GM18861 (cell line): ENCODE measurements at regions not wholly inside any gene's neighbourhood (a gene's known extent, or its start where the extent isn't known, plus 50 kb on each side); places are given as distances from the start of the nearest gene placed in this dataset.

Experiments used
- ATAC-seq: cut with Tn5 transposase; IDR thresholded peaks from one replicate; pipeline ENCODE4 v1.9.1; 2021; ENCODE audit not compliant: unreplicated experiment

DNA sequence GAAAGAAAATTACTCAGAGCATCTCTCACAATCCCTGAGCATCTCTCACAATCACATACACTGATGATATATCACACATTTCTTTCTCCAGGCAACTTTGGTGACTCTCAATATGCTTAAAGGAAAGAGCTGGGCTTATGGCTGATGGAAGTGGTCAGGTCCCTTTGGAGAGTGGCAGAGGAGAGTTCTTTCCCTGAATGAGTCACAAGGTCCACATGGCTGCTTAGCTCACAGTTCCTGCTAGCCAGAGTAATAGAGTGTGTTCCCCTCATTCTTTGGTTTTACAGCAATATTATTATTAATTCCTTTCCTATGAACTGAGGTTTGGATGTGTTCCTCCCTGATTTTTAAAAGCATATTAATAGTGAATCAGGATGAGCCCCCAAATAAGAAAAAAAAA is 287.4 kb downstream of the C7orf25 start:
- no peak for ATAC-seq

DNA sequence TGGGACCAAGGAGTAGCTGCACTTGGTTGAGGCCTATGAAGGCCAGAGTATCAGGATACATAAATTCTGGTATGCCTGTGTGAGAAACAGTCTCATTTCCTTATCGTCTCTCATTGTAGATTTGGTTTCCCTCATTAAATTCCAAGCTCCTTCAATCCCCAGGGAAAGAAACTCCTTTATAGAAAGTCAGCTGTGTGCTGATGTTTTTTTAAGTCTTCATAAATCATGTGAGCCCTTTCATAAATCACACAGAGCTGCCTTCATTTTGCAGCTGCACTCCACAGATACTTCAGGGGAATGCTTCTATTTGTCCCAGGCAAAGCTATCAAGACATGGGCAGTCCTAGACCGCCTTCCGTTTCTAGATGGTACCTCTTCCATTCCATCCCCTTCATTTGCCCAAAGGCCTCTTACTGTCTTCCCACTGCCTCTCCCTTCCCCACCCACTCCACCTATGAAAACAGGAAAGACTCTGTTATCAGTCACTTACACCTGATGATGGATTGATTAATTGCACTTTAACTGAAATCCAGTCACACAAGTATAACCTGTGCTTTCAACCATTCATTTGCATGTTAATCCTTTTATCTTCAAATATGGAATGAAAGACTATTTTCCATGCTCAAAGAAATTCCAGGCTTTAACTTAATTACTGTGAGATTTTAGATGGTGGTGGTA is 290.2 kb downstream of the C7orf25 start:
- ATAC-seq: no peak

DNA sequence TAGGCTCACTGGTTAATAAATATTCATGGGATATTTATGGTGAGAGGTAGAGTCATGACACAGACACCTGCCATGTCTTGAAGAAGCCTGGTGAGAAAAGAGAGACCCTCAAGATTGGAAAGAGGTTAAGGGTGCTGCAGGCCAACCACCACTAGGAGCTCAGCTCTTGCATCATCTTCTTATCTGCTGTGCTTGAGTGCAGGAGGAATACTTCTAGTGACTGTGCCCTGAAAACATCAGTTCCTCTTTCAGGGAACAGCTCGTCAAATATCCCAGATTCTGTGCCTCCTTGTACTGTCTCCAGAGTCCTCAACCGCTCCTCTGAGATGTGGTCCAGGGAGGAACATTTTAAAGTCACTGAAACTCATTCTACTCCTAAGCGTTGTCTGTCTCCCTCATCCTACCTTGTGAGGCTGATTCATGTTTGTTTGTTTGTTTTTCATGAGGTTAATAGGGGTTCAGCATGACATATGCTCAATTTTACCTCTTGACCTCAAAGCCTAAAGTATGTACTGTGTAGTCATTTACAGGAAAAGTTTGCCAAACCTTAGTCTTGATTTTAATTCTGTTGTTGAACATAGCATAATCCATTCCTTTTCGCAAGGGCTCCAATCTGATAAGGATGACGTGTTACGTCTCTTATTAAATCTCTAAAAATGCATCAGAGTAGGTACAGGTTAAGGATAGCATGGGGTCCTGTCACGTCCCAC is 293.1 kb downstream of the C7orf25 start:
- ATAC-seq: no peak

DNA sequence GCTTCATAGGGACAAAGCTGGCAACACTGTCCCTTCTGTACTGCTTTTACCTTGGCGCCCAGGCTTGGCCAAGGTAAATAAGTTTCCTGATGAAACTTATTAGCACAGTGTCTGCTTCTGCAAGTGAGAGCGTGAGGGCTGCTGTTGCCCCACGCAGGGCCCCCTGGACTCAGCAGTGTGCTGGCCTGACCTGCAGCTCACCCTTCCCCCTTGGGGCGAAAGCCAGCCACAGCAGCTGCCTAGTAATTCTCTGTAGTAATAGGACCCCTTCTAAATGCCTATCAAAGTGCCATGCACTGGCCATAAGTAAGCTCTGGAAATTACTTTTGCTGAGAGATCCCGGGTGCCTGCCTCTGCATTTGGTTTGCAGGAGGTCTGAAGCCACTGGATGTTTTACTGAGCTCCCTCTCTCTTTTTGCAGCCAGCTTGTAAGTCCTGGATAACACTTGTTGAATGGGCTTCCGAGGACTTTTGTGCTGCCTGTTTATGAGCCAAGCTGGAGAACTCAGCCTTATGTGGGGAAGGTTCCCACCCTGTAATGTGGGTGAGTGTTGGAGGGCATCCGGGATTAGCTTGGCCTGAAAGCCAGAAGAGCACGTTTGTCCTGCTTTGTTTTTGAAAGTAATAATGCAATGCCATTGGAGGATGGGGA is 293.9 kb downstream of the C7orf25 start:
- no peak for ATAC-seq

DNA sequence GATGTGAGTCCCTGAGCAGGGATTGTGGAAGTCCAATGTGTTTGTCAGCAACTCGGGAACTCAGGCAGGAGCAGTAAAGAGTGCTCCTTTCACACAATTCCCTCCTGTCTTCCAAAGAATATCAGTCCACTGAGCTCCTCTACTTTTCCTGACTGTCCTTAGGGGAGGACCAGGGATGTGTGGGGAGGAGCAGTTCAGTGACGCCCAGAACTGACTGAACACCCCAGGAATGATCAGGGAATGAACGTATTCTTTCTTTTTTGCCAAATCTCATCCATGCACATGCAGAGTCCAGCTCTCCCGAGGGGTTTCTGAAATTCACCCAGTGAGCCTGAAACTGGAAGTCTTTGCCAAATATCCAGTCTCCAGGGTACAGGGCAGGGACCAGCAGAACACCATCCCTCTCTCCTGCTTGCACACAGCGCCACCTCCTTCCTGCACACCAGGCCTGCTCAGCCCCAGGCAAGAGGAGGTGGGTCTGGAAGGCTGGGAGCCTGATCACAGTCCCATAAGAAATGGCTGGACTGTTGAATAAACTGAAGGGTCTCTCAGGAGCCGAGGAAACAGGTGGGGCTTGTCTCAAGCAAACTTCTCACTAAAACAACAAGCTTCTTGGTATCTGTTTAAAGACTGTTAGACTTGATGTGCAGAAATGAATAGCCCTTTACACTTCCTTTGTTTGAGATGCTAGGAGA is 294.7 kb downstream of the C7orf25 start:
- ATAC-seq: no peak

DNA sequence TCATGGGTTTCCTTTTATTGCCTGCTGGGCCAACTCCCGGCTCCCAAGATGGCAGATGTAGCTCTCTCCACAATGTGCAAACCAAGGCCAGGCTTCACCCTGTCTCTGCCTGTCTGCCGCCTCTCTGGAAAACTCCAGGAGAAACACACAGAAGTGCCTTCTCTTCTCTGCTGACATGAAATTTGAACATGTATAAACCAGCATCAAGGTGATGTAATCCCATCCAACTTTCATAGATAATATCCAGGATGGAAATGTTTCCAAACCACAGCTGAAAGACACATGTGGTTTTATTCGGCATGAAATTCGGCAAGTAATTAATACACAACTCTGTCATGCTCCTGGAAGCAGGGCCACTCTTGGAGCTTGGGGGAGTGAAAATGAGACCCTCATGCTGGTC is 297.2 kb downstream of the C7orf25 start:
- no peak for ATAC-seq

DNA sequence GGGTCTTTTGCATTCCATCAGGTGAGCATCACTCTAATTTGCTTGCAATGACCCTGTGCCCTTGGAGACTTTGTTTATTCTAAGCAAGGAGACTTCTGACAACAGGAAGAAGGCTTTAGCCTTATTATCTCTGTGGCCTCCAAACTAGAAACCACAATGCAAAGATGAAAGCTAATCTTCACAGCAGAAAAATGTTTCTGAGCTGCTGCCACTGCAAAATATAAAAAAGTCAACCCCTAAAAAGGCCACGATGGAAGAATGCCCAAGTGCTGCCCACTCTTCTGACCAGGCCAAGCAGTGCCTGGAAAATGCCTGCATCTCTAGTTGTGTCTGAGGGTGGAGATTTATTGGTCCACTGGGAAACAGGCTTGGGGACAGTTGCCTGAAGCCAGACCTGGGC is 299.9 kb downstream of the C7orf25 start:
- no peak for ATAC-seq

DNA sequence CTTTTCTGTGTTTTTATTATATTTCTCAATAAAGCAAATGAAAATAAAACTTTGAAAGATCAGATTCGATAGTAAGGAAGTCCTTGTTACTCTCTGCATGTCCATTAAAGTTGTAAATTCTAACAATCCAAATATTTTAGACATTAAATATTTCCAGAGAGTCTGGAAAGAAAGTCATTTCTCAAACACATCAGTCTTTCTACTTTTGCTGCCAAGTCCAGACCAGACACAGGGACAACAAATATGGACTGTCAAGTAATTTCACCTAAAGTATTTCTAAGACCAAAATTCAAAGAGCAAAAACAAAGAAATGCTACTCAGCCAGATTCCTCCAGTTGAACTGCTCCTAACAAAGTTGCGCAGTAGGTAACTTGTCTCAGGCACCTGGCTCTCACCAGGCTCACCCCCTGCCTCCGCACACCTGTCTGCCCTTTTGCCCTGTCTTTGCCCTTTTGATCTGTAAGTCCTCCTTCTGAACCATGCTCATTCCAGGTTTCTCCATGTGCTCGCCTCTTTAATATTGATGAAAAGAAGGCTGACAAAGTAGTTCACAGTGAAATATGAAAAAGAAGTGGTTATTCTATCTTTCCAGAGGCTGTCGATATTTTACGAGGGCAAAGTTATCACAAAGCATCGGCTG is 300.5 kb downstream of the C7orf25 start:
- ATAC-seq: no peak

DNA sequence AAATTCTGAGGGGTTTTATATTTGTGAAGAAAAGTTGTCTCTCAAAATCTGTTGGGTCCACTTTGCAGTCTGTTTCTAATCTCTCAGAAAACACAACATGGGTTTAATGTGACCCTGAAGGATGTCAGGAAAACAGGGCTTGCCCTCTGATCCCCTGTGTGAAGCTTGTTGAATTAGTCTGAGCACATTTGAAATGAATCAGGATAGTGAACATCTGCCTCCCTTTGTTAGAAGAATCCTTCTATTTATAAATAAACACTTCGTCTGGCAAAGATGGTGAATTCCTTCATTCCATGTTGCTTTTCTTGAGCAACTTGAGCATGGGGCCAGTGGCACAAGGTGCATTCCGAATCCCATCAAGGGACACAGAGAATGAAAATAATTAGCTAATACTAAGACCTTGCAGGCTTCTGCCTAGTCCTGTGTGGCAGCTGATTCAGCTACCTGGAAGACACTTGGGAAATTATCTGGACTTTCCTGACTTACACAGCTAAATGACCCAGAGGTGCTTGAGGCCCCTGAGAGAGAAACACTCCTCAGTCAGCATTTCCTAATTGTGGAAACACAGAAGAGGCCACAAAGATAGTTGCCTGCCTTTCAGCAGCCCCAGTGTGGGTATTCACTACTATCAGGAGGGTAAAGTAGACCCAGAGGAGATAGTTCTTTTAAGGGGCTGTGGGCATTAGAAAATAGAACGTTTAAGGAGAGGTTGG is 305.5 kb downstream of the C7orf25 start:
- ATAC-seq: no peak

DNA sequence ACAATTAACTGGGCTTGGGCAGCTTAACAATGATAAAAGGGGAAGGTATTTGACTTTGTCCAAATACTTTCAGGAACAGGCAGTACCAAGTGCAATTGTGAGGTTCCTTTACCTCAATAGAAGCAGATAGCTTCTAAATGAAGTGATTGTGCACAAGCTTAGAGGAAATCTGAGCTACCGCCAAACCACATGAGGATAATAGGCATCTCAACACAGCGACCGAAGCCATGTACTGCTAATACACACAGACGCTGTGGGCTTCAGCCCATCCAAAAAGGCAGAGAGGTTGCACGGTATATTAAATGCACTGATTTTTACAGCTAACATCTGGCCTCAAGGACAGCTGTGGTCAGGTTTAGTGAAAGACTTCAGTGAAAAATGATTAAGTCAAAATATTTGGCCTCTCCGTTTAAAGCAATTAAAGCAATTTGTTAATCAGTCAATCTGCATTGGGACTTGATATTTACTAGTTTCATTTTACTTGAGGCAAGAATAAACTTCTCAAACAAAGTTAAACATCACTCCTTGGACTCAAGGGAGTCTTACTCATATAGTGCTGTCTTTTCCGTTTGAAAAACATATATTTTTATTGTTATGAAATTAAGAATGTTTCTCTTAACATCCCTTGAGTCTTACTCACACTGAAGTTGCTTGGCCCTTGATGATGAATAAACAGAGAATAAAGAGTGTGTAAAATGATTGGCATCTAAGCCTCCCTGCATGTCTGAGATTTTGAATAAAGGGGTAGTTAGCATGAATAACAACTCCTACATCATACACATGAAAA is 306.3 kb downstream of the C7orf25 start:
- ATAC-seq: no peak

DNA sequence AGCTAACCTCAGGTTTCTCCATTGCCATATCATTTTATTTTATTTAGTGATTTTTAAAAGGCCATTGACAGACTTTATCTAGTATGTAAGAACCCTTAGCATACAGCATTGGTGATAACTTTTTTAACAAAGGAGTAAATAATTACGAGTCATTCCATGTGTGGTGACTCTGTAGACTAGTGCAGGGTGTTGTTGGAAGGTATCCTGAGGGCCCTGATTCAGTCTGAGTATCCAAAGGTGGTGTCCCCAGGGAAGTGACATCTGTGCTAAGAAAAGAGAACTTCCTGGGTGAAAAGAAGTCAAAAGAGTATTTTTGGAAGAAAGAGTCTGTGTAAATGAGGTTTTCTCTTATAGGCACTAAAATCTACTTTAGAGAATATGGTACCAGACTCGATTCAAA is 308.4 kb downstream of the C7orf25 start:
- no peak for ATAC-seq

DNA sequence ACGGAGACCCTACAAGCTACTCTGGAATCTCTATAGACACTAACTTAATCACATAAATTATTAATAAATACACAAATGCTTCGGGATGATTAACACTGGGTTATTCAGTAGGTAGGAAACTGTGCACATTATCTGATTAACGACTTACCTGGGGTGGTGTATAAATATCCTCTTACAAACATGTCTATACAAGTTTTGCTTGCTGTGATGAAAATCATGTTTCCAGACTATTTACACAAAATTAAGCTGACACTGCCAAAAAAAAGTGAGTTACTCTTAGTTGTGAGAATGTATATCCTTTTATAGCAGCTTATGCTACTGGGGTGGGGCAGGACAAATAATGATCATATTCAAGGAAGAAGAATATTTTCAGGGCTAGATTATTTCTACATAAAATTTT is 314.6 kb downstream of the C7orf25 start:
- ATAC-seq: no peak

DNA sequence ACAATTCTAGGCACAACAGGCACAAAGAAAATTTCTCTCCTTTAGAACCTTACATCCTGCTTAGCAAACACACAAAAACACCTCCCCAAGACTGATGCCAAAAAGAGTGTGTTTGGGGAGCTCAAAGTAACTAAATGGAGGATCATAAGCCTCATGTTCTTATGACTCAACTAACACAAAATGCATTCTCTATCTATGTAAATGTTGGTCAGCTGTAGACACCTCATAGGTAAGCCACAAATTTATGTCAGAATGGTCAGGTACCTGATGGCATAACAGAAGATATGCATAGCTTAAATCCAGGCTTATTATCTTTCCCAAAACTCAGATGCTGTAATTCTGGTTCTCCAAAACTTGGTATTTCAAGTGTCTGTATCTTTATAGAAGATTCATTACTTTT is 315.1 kb downstream of the C7orf25 start:
- no peak for ATAC-seq

DNA sequence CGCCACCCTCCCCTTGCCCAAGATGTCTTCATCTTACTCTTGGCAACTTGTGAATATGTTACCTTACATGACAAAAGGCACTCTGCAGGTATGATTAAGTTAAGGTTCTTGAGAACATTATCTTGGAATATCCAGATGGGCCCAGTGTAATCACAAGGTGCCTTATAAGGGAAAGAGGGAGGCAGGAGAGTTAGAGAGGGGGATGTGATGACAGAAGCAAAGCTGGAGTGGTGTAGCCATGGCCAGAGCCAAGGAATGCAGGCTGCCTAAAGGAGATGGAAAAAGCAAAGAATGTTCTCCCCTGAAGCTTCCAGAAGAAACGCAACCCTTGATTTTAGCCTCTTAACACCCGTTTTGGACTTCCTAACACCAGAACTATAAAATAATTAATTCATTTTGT is 318.0 kb downstream of the C7orf25 start:
- ATAC-seq: no peak

DNA sequence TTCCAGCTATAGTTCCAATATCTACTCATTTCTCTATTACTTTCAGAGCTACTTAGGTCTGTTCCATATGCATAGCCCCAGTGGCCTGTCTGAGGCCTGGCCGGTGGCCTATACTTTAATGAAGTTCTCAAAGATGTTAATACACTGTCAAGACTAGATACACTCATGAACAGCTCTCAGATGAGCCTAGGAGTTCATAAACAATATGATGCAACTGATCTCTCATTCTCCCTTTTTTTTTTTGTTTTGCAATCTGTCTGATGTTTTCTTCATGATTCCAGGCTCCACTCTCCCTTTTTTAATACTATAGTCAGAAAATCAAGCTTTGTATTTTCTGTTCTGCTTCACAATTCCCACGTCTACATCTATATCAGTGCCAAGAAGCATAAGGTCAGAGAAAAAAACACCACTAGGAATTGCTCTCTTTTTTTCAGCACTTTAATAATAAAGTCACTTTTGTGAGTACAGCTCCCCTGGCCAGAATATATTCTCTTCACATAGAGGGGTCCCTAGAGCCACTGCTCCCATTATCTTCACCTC is 321.0 kb downstream of the C7orf25 start:
- ATAC-seq: no peak

DNA sequence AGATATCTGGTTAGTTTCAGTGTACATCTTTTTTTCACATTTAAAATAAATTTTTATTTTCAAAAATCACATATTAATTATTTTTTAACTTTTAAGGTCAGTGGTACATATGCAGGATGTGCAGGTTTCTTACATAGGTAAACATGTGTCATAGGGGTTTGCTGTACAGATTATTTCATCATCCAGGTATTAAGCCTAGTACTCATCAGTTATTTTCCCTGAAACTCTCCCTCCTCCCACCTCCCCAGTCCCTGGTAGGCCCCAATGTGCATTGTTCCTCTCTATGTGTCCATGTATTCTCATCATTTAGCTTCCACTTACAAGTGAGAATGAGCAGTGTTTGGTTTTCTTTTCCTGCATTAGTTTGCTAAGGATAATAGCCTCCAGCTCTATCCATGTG is 323.0 kb downstream of the C7orf25 start:
- no peak for ATAC-seq

DNA sequence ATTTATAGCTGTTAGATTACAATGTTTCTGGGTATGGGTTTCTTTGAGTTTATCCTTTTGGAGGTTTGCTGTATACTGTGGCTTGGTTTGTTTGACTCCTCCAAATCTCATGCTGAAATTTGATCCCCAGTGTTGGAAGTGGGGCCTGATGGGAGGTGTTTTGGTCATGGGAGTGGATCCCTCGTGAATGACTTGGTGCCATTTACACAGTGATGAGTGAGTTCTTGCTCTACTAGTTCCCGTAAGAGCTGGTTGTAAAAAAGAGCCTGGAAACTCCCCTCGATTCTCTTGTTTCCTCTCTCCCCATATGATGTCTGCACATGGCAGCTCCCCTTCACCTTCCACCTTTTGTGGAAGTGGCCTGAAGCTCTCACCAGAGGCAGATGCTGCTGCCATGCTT is 324.1 kb downstream of the C7orf25 start:
- ATAC-seq: no peak

DNA sequence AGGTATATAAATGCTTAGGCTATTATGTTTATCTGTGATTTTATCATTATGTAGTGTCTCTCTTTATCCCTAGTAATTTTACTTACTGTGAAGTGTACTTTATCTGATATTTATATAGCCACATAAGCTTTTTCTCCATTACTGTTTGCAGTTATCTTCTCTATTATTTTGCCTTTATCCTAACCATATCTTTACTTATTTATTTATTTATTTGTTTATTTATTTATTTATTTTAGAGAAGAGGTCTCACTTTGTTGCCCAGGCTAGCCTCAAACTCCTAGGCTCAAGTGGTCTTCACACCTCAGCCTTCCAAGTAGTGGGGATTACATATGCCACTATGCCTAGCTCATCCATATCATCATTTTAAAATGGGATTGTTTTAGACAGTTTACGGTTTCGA is 331.8 kb downstream of the C7orf25 start:
- no peak for ATAC-seq

DNA sequence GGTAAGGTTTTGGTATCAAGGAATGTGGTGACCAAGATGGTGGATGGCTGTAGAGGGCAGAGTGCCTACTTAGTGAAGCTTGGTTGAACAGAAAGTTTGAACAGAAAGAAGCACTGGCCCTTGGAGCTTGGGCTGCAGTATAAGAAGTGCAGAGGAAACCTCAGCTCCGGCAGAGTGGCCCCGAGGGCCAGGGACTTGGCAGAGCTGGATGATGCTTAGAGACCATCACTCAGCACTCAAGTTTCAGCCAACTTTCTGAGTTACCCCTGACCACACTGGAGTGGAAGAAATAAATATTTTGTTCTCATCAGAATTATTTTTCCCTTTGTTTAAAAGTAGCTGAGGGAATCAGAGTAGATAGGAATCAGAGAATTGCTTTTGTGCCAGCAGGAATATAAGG is 336.7 kb downstream of the C7orf25 start:
- ATAC-seq: no peak

DNA sequence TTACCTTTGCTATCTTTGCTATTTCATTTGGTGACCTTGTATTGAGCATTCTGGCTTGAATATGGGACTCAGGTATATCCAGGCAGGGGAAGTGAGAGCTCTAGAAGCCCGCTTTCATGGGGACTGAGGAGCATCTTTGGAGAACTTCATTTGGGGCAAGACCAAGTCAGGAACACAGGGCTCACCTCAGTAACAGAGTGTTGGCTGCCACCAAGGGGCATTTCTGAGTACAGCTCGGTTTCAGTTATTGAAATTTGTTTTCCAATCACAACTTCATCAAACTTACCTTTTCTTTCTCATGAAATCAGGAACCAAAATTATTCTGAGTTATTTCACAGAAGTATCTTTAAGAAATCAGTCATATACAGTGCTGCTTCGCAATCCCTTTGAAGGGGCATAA is 337.2 kb downstream of the C7orf25 start:
- ATAC-seq: no peak
